M059J (cell line): ENCODE measurements at regions not wholly inside any gene's neighbourhood (a gene's known extent, or its start where the extent isn't known, plus 50 kb on each side); places are given as distances from the start of the nearest gene placed in this dataset.

Experiments
- DNase-seq: peaks from one replicate; pipeline ENCODE4 v3.0.0-alpha.2; 2012; ENCODE audit warnings: low read depth

DNA sequence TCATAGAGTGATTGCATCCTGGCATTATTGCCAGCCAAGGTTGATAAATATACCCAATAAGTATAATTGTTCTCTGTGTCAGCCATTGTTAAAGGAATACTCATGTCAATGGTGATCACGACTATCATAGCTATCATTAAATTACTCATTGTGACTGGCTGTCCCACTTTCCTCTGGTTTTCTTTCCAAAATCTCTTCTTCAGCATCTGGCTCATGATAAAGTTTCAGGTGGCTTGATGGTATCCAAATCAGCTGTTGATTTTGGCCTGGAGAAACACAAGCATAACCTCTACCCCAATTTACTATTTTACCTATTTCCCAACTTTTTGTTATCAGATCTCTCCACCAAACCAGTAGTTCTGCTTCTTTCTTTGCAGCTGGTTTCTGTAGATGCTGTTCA lies 67.1 kb upstream of the SPIN2A start:
- DNase-seq = no peak

DNA sequence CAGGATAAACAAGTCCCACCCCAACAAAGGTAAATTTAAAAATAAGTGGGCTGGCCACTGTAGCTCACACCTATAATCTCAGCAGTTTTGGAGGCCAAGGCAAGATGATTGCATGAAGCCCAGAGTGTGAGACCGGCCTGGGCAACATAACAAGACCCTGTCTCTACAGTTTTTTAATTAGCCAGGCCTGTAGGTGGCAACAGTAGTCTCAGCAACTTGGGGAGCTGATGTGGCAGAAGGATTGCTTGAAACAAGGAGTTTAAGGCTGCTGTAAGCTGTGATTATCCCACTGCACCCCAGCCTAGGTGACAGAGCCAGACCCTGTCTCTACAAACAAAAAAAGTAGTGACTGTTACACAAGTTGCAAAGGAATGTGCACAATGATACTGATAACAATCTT lies 74.6 kb upstream of the FAAH2 start:
- DNase-seq = no peak

DNA sequence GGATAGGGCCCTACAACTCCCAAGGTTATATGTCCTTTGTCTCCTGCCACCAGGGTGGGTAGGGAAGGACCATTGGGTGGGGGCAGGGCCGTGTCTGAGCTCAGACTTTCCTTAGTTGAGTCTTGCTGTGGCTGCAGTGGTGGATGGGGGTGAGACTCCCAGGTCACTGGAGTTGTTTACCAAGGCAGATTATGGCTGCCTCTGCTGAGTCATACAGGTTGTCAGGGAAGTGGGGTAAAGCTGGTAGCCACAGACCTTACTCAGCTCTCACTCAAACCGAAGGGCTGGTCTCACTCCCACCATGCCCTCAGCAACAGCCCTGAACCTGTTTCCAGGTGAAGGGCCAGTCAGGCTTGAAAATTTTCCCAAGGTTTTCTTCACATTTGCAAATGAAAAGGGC lies 58.8 kb upstream of the FAAH2 start:
- peak; percentile 67 for DNase-seq

DNA sequence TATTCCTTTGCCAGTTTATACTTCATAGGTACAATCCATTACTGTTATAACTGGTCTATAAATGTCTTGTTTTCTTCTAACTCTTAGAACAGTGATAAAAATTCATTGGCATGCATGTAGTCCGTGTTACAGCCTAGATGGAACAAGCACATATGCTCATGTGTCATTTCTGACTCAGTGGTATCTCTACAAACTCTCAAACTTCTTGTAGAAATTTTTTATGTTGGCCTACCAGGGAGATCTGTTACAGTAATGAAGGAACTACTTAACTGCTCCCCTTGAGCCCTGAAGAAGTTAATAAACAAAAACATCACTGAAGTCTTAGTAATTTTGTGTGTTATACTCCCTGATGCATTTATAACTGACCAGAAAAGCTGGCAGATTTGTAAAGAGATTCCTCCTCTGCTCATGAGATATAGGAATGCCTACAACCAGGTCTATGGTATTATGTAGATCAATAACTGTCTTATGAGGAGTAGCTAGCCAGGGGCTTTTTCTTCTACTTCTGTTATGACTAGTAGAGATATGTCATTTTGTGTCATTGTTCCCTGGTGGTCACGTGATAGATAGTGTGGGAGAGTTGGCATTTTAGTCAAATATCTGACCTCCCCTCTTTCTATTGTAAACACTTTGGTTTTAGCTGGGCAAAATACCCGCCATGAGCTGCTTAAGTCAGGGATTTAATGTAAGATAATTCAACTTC lies 53.7 kb upstream of the FAAH2 start:
- peak; percentile 1 for DNase-seq
